Endothelial cell of umbilical vein (primary cell): ENCODE measurements at regions not wholly inside any gene's neighbourhood (a gene's known extent, or its start where the extent isn't known, plus 50 kb on each side); places are given as distances from the start of the nearest gene placed in this dataset.
"Not testable (repeated sequence)": the region's sequence is repeated elsewhere in the genome, so short reads cannot be mapped to it uniquely, and the experiment has no call there.

ENCODE experiments used
- BruUV-seq: library from RNA; stranded (reverse); fragments of 400-500 nt; replicated peaks from 2 replicates; lab custom pipeline; 2021; lab: Mats Ljungman, UMichigan
- CTCF ChIA-PET: fragments of 300-600, 350-600 bp; sonication (Branson Sonifier 250); formaldehyde crosslinking; loops from one replicate; lab custom pipeline; 2021; ENCODE audit warnings: antibody characterized with exemption, inconsistent platforms; lab: Charles Lee
- POLR2A ChIA-PET: fragments of 300-600, 350-600 bp; sonication (Branson Sonifier 250); formaldehyde crosslinking; loops from one replicate; lab custom pipeline; 2021; ENCODE audit warnings: antibody characterized with exemption, inconsistent platforms; lab: Charles Lee
- DNase-seq: peaks from one replicate; pipeline ENCODE4 v3.0.0-alpha.2; 2011; ENCODE audit warnings: low read depth, low spot score
- FAIRE-seq: peaks from 2 replicates; lab custom pipeline; 2011; peaks lifted over from hg19 to GRCh38; lab: Jason Lieb, UNC
- H2AFZ ChIP-seq: 2 replicates; pipeline ENCODE4 v1.6.0; 2012; ENCODE audit warnings: low read depth, low read length, control low read depth, inconsistent platforms
- H3K27ac ChIP-seq: 2 replicates; pipeline ENCODE4 v1.5.1; 2011; ENCODE audit warnings: low read depth, mild to moderate bottlenecking, control low read depth, low read length, moderate library complexity; ENCODE audit not compliant: insufficient read depth
- H3K27me3 ChIP-seq, 2 experiments: 2 replicates each; pipeline versions ENCODE4 v1.6.0 to v1.6.1; 2011; ENCODE audit warnings: low read length in 2 of 2, mixed read lengths in 1 of 2; ENCODE audit not compliant: control insufficient read depth in 2 of 2, insufficient read depth in 2 of 2
- H3K36me3 ChIP-seq, 2 experiments: 2 replicates in 1 of 2; 3 replicates in 1 of 2; pipeline ENCODE4 v1.5.1; 2011; ENCODE audit warnings: low read length in 2 of 2, mild to moderate bottlenecking in 1 of 2, moderate library complexity in 1 of 2; ENCODE audit not compliant: control insufficient read depth in 2 of 2, insufficient read depth in 2 of 2; ENCODE audit errors: extremely low read depth in 1 of 2
- H3K4me1 ChIP-seq: 3 replicates; pipeline ENCODE4 v1.5.1; 2011; ENCODE audit warnings: mild to moderate bottlenecking, low read length; ENCODE audit not compliant: control insufficient read depth, insufficient read depth; ENCODE audit errors: extremely low read depth
- H3K4me2 ChIP-seq: 2 replicates; pipeline ENCODE4 v1.6.1; 2011; ENCODE audit warnings: low read length, control low read depth, mixed read lengths; ENCODE audit not compliant: insufficient read depth
- H3K4me3 ChIP-seq, 3 experiments: fragments of 200-600 bp in 1 of 3; sonication (generic), shearing (Covaris generic) in 1 of 3; replicated peaks in 1 of 3; 2 replicates each; pipeline ENCODE4 v1.5.1; 2011 to 2016; ENCODE audit warnings: control low read depth in 3 of 3, low read length in 3 of 3, mild to moderate bottlenecking in 2 of 3, inconsistent platforms in 1 of 3, low read depth in 1 of 3, moderate library complexity in 1 of 3; ENCODE audit not compliant: insufficient read depth in 1 of 3
- H3K79me2 ChIP-seq: 2 replicates; pipeline ENCODE4 v1.6.0; 2012; ENCODE audit warnings: low read length, inconsistent platforms; ENCODE audit not compliant: control insufficient read depth, insufficient read depth
- H3K9ac ChIP-seq: replicated peaks from 2 replicates; pipeline ENCODE3; 2011; ENCODE audit warnings: low read length, control low read depth; ENCODE audit not compliant: insufficient read depth; ENCODE audit errors: extremely low read depth
- H3K9me1 ChIP-seq: replicated peaks from 3 replicates; pipeline ENCODE4 v1.6.0; 2011; ENCODE audit warnings: mild to moderate bottlenecking, low read length; ENCODE audit not compliant: control insufficient read depth, insufficient read depth; ENCODE audit errors: extremely low read depth
- H3K9me3 ChIP-seq: replicated peaks from 2 replicates; pipeline ENCODE4 v1.5.1; 2012; ENCODE audit warnings: low read length, inconsistent platforms; ENCODE audit not compliant: control insufficient read depth, insufficient read depth
- H4K20me1 ChIP-seq: replicated peaks from 2 replicates; pipeline ENCODE3; 2011; ENCODE audit warnings: mild to moderate bottlenecking, low read length; ENCODE audit not compliant: control insufficient read depth, insufficient read depth; ENCODE audit errors: extremely low read depth
- CTCF ChIP-seq, 2 donors: IDR thresholded peaks; 1 replicate in 1 of 2; 2 replicates in 1 of 2; pipeline ENCODE4 v1.5.1; 2011; ENCODE audit warnings: low read length in 2 of 2, mild to moderate bottlenecking in 2 of 2, moderate library complexity in 2 of 2, control low read depth in 1 of 2, inconsistent platforms in 1 of 2, low read depth in 1 of 2; ENCODE audit not compliant: insufficient read depth in 1 of 2; ENCODE audit errors: extremely low read depth in 1 of 2
- EZH2 ChIP-seq: IDR thresholded peaks from 2 replicates; pipeline ENCODE4 v1.6.1; 2012; ENCODE audit warnings: borderline replicate concordance, low read depth, mild to moderate bottlenecking, moderate library complexity, low read length, inconsistent platforms; ENCODE audit not compliant: severe bottlenecking
- FOS ChIP-seq: IDR thresholded peaks from 2 replicates; pipeline ENCODE4 v1.6.1; 2011; ENCODE audit warnings: mild to moderate bottlenecking, low read length, moderate library complexity, borderline replicate concordance; ENCODE audit not compliant: insufficient read depth
- GATA2 ChIP-seq: IDR thresholded peaks from 2 replicates; pipeline ENCODE4 v1.7.0; 2011; ENCODE audit warnings: low read depth, mild to moderate bottlenecking, moderate library complexity, mixed read lengths, low read length; ENCODE audit not compliant: insufficient read length, insufficient read depth
- JUN ChIP-seq: IDR thresholded peaks from 2 replicates; pipeline ENCODE4 v1.6.1; 2011; ENCODE audit warnings: borderline replicate concordance, low read depth; ENCODE audit not compliant: insufficient read length, insufficient read depth
- MAX ChIP-seq: IDR thresholded peaks from 2 replicates; pipeline ENCODE4 v1.6.1; 2011; ENCODE audit not compliant: insufficient read depth, insufficient read length
- MYC ChIP-seq: IDR thresholded peaks from one replicate; pipeline ENCODE4 v1.6.1; 2011; ENCODE audit warnings: mild to moderate bottlenecking, low read depth, low read length
- POLR2A ChIP-seq: IDR thresholded peaks from 2 replicates; pipeline ENCODE4 v1.6.1; 2012; ENCODE audit warnings: low read depth, mild to moderate bottlenecking, control low read depth, low read length
- POLR2AphosphoS5 ChIP-seq: IDR thresholded peaks from 2 replicates; pipeline ENCODE4 v1.6.1; 2012; ENCODE audit warnings: low read depth, mild to moderate bottlenecking, control low read depth, low read length, moderate library complexity; ENCODE audit not compliant: insufficient read depth
- dilution Hi-C: fragments of 300-500 bp; cut with MboI; formaldehyde crosslinking; loops from one replicate; pipeline ENCODE4 v1.15.0; 2019; ENCODE audit warnings: low sequenced_read_pairs; ENCODE audit not compliant: extremely low pct_ligation_motif_present
- intact Hi-C: fragments of 100-400 bp; cut with micrococcal nuclease; formaldehyde crosslinking; loops from one replicate; pipeline ENCODE4 v1.10.0; 2022

GRCh38 chr6:118717106-118717505 is 65.7 kb upstream of the CEP85L start:
- no TSS peak for BruUV-seq

DNA sequence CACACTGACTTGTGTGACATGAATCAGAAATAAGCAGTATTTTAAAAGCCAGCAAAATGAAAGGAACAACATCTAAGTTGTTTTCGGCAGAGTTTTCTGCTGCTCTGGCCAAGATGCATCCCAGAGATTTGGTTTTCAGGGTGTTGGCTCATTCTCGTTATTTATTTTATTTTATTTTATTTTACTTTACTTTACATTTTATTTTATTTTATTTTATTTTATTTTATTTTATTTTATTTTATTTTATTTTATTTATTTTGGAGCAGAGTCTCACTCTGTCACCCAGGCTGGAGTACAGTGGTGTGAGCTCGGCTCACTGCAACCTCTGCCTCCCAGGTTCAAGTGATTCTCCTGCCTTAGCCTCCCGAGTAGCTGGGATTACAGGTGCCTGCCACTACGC is 64.5 kb upstream of the CEP85L start:
- DNase-seq, intact Hi-C loops, FAIRE-seq, H3K9me1 ChIP-seq, H3K4me3 ChIP-seq, CTCF ChIA-PET, H4K20me1 ChIP-seq, H2AFZ ChIP-seq, H3K9me3 ChIP-seq, H3K9ac ChIP-seq, H3K4me2 ChIP-seq, H3K79me2 ChIP-seq, H3K36me3 ChIP-seq, POLR2A ChIA-PET, BruUV-seq, H3K27me3 ChIP-seq, H3K27ac ChIP-seq, dilution Hi-C loops, H3K4me1 ChIP-seq: not testable (repeated sequence)

More at GRCh38 chr6:118717106-118717505, 65.7 kb upstream of the CEP85L start:
- no peak for DNase-seq
- Histone ChIP-seq H3K79me2 (no peaks in the 10 kb centered on the region), H3K4me2 (no peak overlapping the region), H3K4me3 (no peak overlapping the region), H3K4me1 (no peaks in the 10 kb centered on the region), H2AFZ (no peak overlapping the region), H4K20me1 (no peaks in the 10 kb centered on the region), H3K27ac (no peak overlapping the region), H3K9me1 (no peaks in the 10 kb centered on the region), H3K36me3 (no peaks in the 10 kb centered on the region), H3K27me3 (no peaks in the 10 kb centered on the region), H3K9ac (no peak overlapping the region), H3K9me3 (no peaks in the 10 kb centered on the region)
- CTCF ChIA-PET: no interaction called here
- POLR2A ChIA-PET: no interaction called here
- intact Hi-C loops: no loop called here
- no peak for TF ChIP-seq MYC
- TF ChIP-seq EZH2: no peak
- no peak for TF ChIP-seq FOS
- no peak for TF ChIP-seq GATA2
- no peak for TF ChIP-seq MAX
- TF ChIP-seq JUN: no peak
- TF ChIP-seq CTCF (IDR thresholded peaks at IDR 0.05; ENCODE audit: extremely low read depth in 1 of 2, insufficient read depth in 1 of 2, low read depth in 1 of 2, low read length in 2 of 2): no peak
- no peak for TF ChIP-seq POLR2AphosphoS5
- no peak for TF ChIP-seq POLR2A
- dilution Hi-C loops: no loop called here
- FAIRE-seq: no peak
